Hepatocyte (in vitro differentiated cells): ENCODE measurements at regions not wholly inside any gene's neighbourhood (a gene's known extent, or its start where the extent isn't known, plus 50 kb on each side); places are given as distances from the start of the nearest gene placed in this dataset.

Source experiments
- DNase-seq: peaks from one replicate; pipeline ENCODE4 v3.0.0-alpha.2; 2016; ENCODE audit warnings: low spot score
- H2AFZ ChIP-seq: fragments of 200-600 bp; sonication (generic); 2 replicates; pipeline ENCODE4 v1.6.0; 2016; ENCODE audit warnings: antibody characterized with exemption, mild to moderate bottlenecking
- H3K27ac ChIP-seq: fragments of 200-600 bp; sonication (generic); 2 replicates; pipeline ENCODE4 v1.5.1; 2016; ENCODE audit warnings: mild to moderate bottlenecking
- H3K27me3 ChIP-seq: fragments of 200-600 bp; sonication (generic); 2 replicates; pipeline ENCODE4 v1.6.1; 2016
- H3K36me3 ChIP-seq: fragments of 200-600 bp; sonication (generic); replicated peaks from 2 replicates; pipeline ENCODE4 v1.5.1; 2016; ENCODE audit warnings: low read depth; ENCODE audit not compliant: insufficient read depth
- H3K4me1 ChIP-seq: fragments of 200-600 bp; sonication (generic); 2 replicates; pipeline ENCODE4 v1.5.1; 2016; ENCODE audit warnings: mild to moderate bottlenecking, moderate library complexity; ENCODE audit not compliant: insufficient read depth
- H3K4me2 ChIP-seq: fragments of 200-600 bp; sonication (generic); 2 replicates; pipeline ENCODE4 v1.6.0; 2016
- H3K4me3 ChIP-seq: fragments of 200-600 bp; sonication (generic); 2 replicates; pipeline ENCODE4 v1.5.1; 2016; ENCODE audit warnings: mild to moderate bottlenecking
- H3K79me2 ChIP-seq: fragments of 200-600 bp; sonication (generic); 2 replicates; pipeline ENCODE4 v1.6.0; 2017; ENCODE audit warnings: mild to moderate bottlenecking
- H3K9me2 ChIP-seq: fragments of 200-600 bp; sonication (generic); replicated peaks from 2 replicates; pipeline ENCODE4 v1.6.0; 2017; ENCODE audit warnings: mild to moderate bottlenecking; ENCODE audit not compliant: insufficient read depth
- H3K9me3 ChIP-seq: fragments of 200-600 bp; sonication (generic); 2 replicates; pipeline ENCODE4 v1.5.1; 2016; ENCODE audit warnings: low read depth, mild to moderate bottlenecking
- H4K20me1 ChIP-seq: fragments of 200-600 bp; sonication (generic); 2 replicates; pipeline ENCODE4 v1.6.0; 2016; ENCODE audit warnings: mild to moderate bottlenecking; ENCODE audit not compliant: insufficient read depth, poor library complexity, severe bottlenecking
- EZH2 ChIP-seq: fragments of 200-600 bp; sonication (generic); IDR thresholded peaks from 2 replicates; pipeline ENCODE4 v1.6.1; 2016; ENCODE audit warnings: antibody characterized with exemption, mild to moderate bottlenecking, borderline replicate concordance
- EZH2phosphoT487 ChIP-seq: fragments of 200-600 bp; sonication (generic); IDR thresholded peaks from one replicate; pipeline ENCODE4 v1.6.1; 2018; ENCODE audit warnings: antibody characterized with exemption, mild to moderate bottlenecking, low read depth, moderate library complexity; ENCODE audit not compliant: unreplicated experiment, severe bottlenecking
- WGBS: methylation state at CpG from one replicate; pipeline ENCODE4 v1.1.6; 2016; ENCODE audit warnings: low lambda C conversion rate; ENCODE audit errors: missing lambda C conversion rate; 5-methylcytosine and 5-hydroxymethylcytosine counted together
- TF ChIP-seq, protein P1 (sequence below): fragments of 200-600 bp; sonication (generic); IDR thresholded peaks from 2 replicates; pipeline ENCODE4 v1.5.1; 2016; ENCODE audit warnings: antibody characterized with exemption, mild to moderate bottlenecking; ENCODE audit not compliant: poor library complexity

DNA sequence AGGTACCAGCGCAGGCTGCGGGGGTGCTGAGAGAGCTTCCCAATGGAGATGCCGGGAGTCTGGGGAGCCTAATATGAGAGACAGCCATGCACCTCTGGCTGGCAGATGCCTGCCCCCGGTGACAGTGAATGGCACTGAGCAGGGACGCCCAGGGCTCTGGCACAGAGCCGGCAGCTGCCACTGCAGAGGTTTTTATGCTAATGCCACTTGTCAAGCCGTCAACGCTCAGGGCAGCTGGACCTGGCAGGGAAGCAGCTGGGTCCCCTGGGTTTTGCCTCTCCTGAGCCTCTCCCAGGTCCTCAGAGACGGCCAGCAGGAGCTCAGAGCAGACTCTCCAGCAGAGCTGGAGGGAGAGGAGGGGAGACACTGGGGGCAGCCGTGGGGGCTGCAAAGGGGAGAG lies 573.6 kb downstream of the BUD13 start:
- DNase-seq: no peak
- H3K9me3 ChIP-seq: no peaks in the 10 kb centered on the region
- no peak overlapping the region for H3K4me3 ChIP-seq
- H3K79me2 ChIP-seq: no peaks in the 10 kb centered on the region
- no peaks in the 10 kb centered on the region for H3K9me2 ChIP-seq
- H2AFZ ChIP-seq: no peak overlapping the region
- H4K20me1 ChIP-seq: no peaks in the 10 kb centered on the region
- peaks cover 9% of the 10 kb centered on the region for H3K27me3 ChIP-seq
- H3K36me3 ChIP-seq: no peaks in the 10 kb centered on the region
- TF ChIP-seq EZH2phosphoT487: no peak
- TF ChIP-seq EZH2: no peak
- TF ChIP-seq, protein P1, sequence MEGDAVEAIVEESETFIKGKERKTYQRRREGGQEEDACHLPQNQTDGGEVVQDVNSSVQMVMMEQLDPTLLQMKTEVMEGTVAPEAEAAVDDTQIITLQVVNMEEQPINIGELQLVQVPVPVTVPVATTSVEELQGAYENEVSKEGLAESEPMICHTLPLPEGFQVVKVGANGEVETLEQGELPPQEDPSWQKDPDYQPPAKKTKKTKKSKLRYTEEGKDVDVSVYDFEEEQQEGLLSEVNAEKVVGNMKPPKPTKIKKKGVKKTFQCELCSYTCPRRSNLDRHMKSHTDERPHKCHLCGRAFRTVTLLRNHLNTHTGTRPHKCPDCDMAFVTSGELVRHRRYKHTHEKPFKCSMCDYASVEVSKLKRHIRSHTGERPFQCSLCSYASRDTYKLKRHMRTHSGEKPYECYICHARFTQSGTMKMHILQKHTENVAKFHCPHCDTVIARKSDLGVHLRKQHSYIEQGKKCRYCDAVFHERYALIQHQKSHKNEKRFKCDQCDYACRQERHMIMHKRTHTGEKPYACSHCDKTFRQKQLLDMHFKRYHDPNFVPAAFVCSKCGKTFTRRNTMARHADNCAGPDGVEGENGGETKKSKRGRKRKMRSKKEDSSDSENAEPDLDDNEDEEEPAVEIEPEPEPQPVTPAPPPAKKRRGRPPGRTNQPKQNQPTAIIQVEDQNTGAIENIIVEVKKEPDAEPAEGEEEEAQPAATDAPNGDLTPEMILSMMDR: no peak
- WGBS: 86% methylated on average over 10 of the region's 10 CpGs
- no peak overlapping the region for H3K27ac ChIP-seq
- peaks cover 8% of the 10 kb centered on the region for H3K4me1 ChIP-seq
- H3K4me2 ChIP-seq: no peak overlapping the region

DNA sequence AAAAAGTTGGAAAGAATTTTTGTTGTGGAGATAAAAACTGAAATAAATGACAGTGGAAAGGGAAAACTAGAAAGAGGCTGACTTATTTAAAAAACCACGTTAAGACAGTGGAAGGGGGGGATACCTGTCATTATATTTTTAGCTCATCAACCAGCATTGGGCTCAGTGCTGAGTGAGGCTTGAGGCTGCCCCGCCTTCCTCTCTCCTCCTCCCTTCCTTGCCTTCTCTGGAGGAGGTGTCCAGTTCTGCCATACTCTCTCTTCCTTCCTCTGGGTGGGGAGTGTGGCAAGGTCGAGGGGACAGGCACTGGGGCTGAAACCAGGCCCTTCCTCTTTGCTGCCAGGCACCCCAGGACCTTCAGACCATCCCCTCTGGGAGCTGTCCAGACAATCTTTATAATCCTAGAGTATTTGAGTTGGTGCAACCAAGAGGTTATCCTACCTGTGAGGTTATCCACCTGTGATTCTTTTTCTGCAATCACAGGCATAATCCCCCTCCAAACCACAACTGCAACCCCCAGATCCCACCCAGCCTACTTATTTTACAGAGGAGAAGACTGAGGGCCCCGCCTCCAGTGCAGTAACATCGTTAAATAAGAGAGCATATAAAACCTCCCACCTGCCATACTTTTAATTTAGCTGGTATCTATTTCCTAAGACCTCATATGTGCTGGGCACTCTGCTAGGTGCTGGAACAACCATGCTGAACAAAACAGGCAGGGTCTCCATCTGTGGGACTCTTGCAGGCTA lies 578.5 kb downstream of the BUD13 start:
- Histone ChIP-seq H3K4me3 (no peak overlapping the region), H3K9me3 (no peaks in the 10 kb centered on the region), H3K4me2 (peak overlapping the region; percentile 85), H4K20me1 (no peaks in the 10 kb centered on the region), H3K36me3 (no peaks in the 10 kb centered on the region), H3K79me2 (no peaks in the 10 kb centered on the region), H3K27ac (peak overlapping the region; percentile 76), H2AFZ (peak overlapping the region; percentile 21), H3K27me3 (peaks cover 13% of the 10 kb centered on the region), H3K4me1 (peaks cover 18% of the 10 kb centered on the region), H3K9me2 (no peaks in the 10 kb centered on the region)
- no peak for TF ChIP-seq EZH2phosphoT487
- TF ChIP-seq EZH2: no peak
- TF ChIP-seq, protein P1: no peak
- 27% methylated on average over 5 of the region's 5 CpGs for WGBS
- no peak for DNase-seq

- WGBS: 2% methylated on average over 30 of the region's 34 CpGs
- Histone ChIP-seq H4K20me1 (no peaks in the 10 kb centered on the region), H3K4me2 (peak overlapping the region; percentile 85), H3K79me2 (no peaks in the 10 kb centered on the region), H3K9me2 (no peaks in the 10 kb centered on the region), H3K36me3 (no peaks in the 10 kb centered on the region), H3K9me3 (no peaks in the 10 kb centered on the region), H2AFZ (peak overlapping the region; percentile 21), H3K4me1 (peaks cover 18% of the 10 kb centered on the region), H3K4me3 (peak overlapping the region; percentile 34), H3K27me3 (peaks cover 13% of the 10 kb centered on the region), H3K27ac (peak overlapping the region; percentile 76)
- DNase-seq: peak; percentile 74
- no peak for TF ChIP-seq EZH2
- TF ChIP-seq EZH2phosphoT487: peak; percentile 99
- TF ChIP-seq, protein P1: no peak
Measured at GRCh38 chr11:116193321-116194131, 579.3 kb downstream of the BUD13 start.
